IPS DF 19.7 (cell line): ENCODE measurements at regions not wholly inside any gene's neighbourhood (a gene's known extent, or its start where the extent isn't known, plus 50 kb on each side); places are given as distances from the start of the nearest gene placed in this dataset.
"Not testable (repeated sequence)": the region's sequence is repeated elsewhere in the genome, so short reads cannot be mapped to it uniquely, and the experiment has no call there.

Experiments used
- DNase-seq: peaks from one replicate; pipeline ENCODE4 v3.0.0-alpha.2; 2013; ENCODE audit warnings: low read depth, low spot score

- DNase-seq: no peak
Observed at GRCh38 chr11:42837994-42838393, 473.8 kb upstream of the API5 start.

- no peak for DNase-seq
Observed at GRCh38 chr11:42840176-42840829, 471.5 kb upstream of the API5 start.

- DNase-seq: no peak
Observed at GRCh38 chr11:42840860-42841259, 470.9 kb upstream of the API5 start.

- DNase-seq: no peak
Observed at GRCh38 chr11:42841556-42841955, 470.2 kb upstream of the API5 start.

- DNase-seq: no peak
Observed at GRCh38 chr11:42849362-42849761, 462.4 kb upstream of the API5 start.

GRCh38 chr11:42857344-42857743, 454.5 kb upstream of the API5 start:
- no peak for DNase-seq

GRCh38 chr11:42870480-42870879, 441.3 kb upstream of the API5 start:
- no peak for DNase-seq

- DNase-seq: not testable (repeated sequence)
Observed at GRCh38 chr11:42873800-42874405, 437.9 kb upstream of the API5 start.

- DNase-seq: not testable (repeated sequence)
Observed at GRCh38 chr11:42881335-42881734, 430.5 kb upstream of the API5 start.

- no peak for DNase-seq
Observed at GRCh38 chr11:42890773-42891172, 421.0 kb upstream of the API5 start.

GRCh38 chr11:42901084-42901483, 410.7 kb upstream of the API5 start:
- no peak for DNase-seq

GRCh38 chr11:42906226-42906625, 405.6 kb upstream of the API5 start:
- DNase-seq: no peak

GRCh38 chr11:42913731-42914130, 398.1 kb upstream of the API5 start:
- DNase-seq: no peak

GRCh38 chr11:42923651-42924050, 388.1 kb upstream of the API5 start:
- DNase-seq: no peak

- DNase-seq: no peak
Observed at GRCh38 chr11:42925916-42926315, 385.9 kb upstream of the API5 start.

GRCh38 chr11:42947405-42947804, 364.4 kb upstream of the API5 start:
- DNase-seq: no peak

- not testable (repeated sequence) for DNase-seq
Observed at GRCh38 chr11:42949738-42950376, 361.9 kb upstream of the API5 start.

GRCh38 chr11:42951266-42951665, 360.5 kb upstream of the API5 start:
- DNase-seq: no peak

- DNase-seq: no peak
Observed at GRCh38 chr11:42957831-42958230, 354.0 kb upstream of the API5 start.

- DNase-seq: no peak
Observed at GRCh38 chr11:42958635-42959034, 353.2 kb upstream of the API5 start.

- DNase-seq: no peak
Observed at GRCh38 chr11:42960521-42961088, 351.2 kb upstream of the API5 start.

- no peak for DNase-seq
Observed at GRCh38 chr11:42967653-42968052, 344.1 kb upstream of the API5 start.

GRCh38 chr11:42972741-42973140, 339.1 kb upstream of the API5 start:
- DNase-seq: no peak
